SK-N-SH (cell line): ENCODE measurements at regions not wholly inside any gene's neighbourhood (a gene's known extent, or its start where the extent isn't known, plus 50 kb on each side); places are given as distances from the start of the nearest gene placed in this dataset.

Experiments
- CTCF ChIA-PET: fragments of 300-600, 350-600 bp; formaldehyde crosslinking; extraction: SDS; loops from one replicate; lab custom pipeline; 2021; lab: Yijun Ruan, JAX
- POLR2A ChIA-PET: fragments of 350-600 bp; sonication (Branson Sonifier 250); formaldehyde crosslinking; extraction: SDS; loops from one replicate; lab custom pipeline; 2020; ENCODE audit warnings: antibody characterized with exemption, inconsistent platforms; lab: Yijun Ruan, JAX
- DNase-seq: peaks from one replicate; pipeline ENCODE4 v3.0.0; 2012
- H2AFZ ChIP-seq: fragments of 200-600 bp; sonication (generic); 2 replicates; pipeline ENCODE4 v1.8.1; 2016; ENCODE audit warnings: antibody characterized with exemption, mild to moderate bottlenecking, low read depth
- H3F3A ChIP-seq: fragments of 200-600 bp; sonication (generic); replicated peaks from 2 replicates; pipeline ENCODE3; 2016; ENCODE audit warnings: antibody characterized with exemption, mild to moderate bottlenecking; ENCODE audit not compliant: insufficient read depth
- H3K27ac ChIP-seq, 2 experiments: fragments of 200-500 bp in 1 of 2; fragments of 200-600 bp in 1 of 2; sonication (Bioruptor generic) in 1 of 2; sonication (generic), shearing (Covaris generic) in 1 of 2; 2 replicates each; pipeline versions ENCODE4 v1.5.1 to v1.6.1; 2014 to 2016; ENCODE audit warnings: low read depth in 2 of 2, inconsistent platforms in 1 of 2, low read length in 1 of 2, mild to moderate bottlenecking in 1 of 2, mixed read lengths in 1 of 2
- H3K27me3 ChIP-seq: fragments of 200-600 bp; sonication (generic), shearing (Covaris generic); 2 replicates; pipeline ENCODE4 v1.6.1; 2016; ENCODE audit warnings: mixed run types; ENCODE audit not compliant: insufficient read depth
- H3K36me3 ChIP-seq, 2 experiments: fragments of 200-500 bp in 1 of 2; fragments of 200-600 bp in 1 of 2; sonication (Bioruptor generic) in 1 of 2; sonication (generic) in 1 of 2; replicated peaks in 1 of 2; 2 replicates each; pipeline versions ENCODE3 to v1.5.1; 2014 to 2016; ENCODE audit warnings: low read length in 1 of 2, mild to moderate bottlenecking in 1 of 2; ENCODE audit not compliant: insufficient read depth in 2 of 2, control insufficient read depth in 1 of 2
- H3K4me1 ChIP-seq, 2 experiments: fragments of 200-500 bp in 1 of 2; fragments of 200-600 bp in 1 of 2; sonication (Bioruptor generic) in 1 of 2; sonication (generic), shearing (Covaris generic) in 1 of 2; 2 replicates each; pipeline versions ENCODE4 v1.5.1 to v1.6.1; 2014 to 2016; ENCODE audit warnings: low read depth in 1 of 2, low read length in 1 of 2, mixed run types in 1 of 2; ENCODE audit not compliant: insufficient read depth in 2 of 2, control insufficient read depth in 1 of 2
- H3K4me2 ChIP-seq: fragments of 200-600 bp; sonication (generic), shearing (Covaris generic); 2 replicates; pipeline ENCODE4 v1.6.1; 2017; ENCODE audit warnings: mixed run types
- H3K4me3 ChIP-seq, 2 experiments: fragments of 200-500 bp in 1 of 2; fragments of 200-600 bp in 1 of 2; sonication (Bioruptor generic) in 1 of 2; sonication (generic), shearing (Covaris generic) in 1 of 2; 2 replicates each; pipeline versions ENCODE4 v1.5.1 to v1.8.1; 2014 to 2016; ENCODE audit warnings: low read depth in 2 of 2, inconsistent platforms in 1 of 2, low read length in 1 of 2, mild to moderate bottlenecking in 1 of 2, mixed read lengths in 1 of 2, moderate library complexity in 1 of 2
- H3K79me2 ChIP-seq: fragments of 200-600 bp; sonication (generic); 2 replicates; pipeline ENCODE4 v1.8.1; 2017; ENCODE audit warnings: mild to moderate bottlenecking; ENCODE audit not compliant: insufficient read depth
- H3K9ac ChIP-seq: fragments of 200-600 bp; sonication (generic); 2 replicates; pipeline ENCODE4 v1.6.1; 2017; ENCODE audit warnings: mixed run types
- H3K9me2 ChIP-seq: fragments of 200-600 bp; sonication (generic); 2 replicates; pipeline ENCODE4 v1.6.1; 2017; ENCODE audit warnings: mixed run types
- H3K9me3 ChIP-seq: fragments of 200-600 bp; sonication (generic); 2 replicates; pipeline ENCODE4 v1.6.1; 2017; ENCODE audit warnings: mixed run types, mild to moderate bottlenecking, moderate library complexity
- H4K20me1 ChIP-seq: fragments of 200-600 bp; sonication (generic); 2 replicates; pipeline ENCODE4 v1.6.1; 2017; ENCODE audit warnings: mild to moderate bottlenecking, mixed run types; ENCODE audit not compliant: insufficient read depth
- CTCF ChIP-seq: fragments of 200-600 bp; sonication (generic); IDR thresholded peaks from 2 replicates; pipeline ENCODE4 v1.6.1; 2017; ENCODE audit warnings: antibody characterized with exemption, mild to moderate bottlenecking, moderate library complexity
- ELF1 ChIP-seq: IDR thresholded peaks from 2 replicates; pipeline ENCODE4 v1.4.0; 2012
- EP300 ChIP-seq, 2 experiments: IDR thresholded peaks; 2 replicates each; pipeline versions ENCODE4 v1.4.0 to v1.6.1; 2012; ENCODE audit warnings: borderline replicate concordance in 1 of 2, low read depth in 1 of 2, low read length in 1 of 2
- EZH2phosphoT487 ChIP-seq: fragments of 200-600 bp; sonication (generic); IDR thresholded peaks from 2 replicates; pipeline ENCODE4 v1.6.1; 2017; ENCODE audit warnings: low read depth, mixed run types, mild to moderate bottlenecking, antibody characterized with exemption, moderate library complexity, borderline replicate concordance
- FOXJ3 ChIP-seq: sonication (generic); formaldehyde crosslinking; IDR thresholded peaks from 2 replicates; pipeline ENCODE4 v1.5.1; 2020; ENCODE audit warnings: mild to moderate bottlenecking, missing genetic modification reagents
- FOXM1 ChIP-seq: IDR thresholded peaks from 2 replicates; pipeline ENCODE4 v1.4.0; 2012; ENCODE audit warnings: low read depth, mild to moderate bottlenecking
- GATA2 ChIP-seq: sonication (generic); formaldehyde crosslinking; IDR thresholded peaks from 2 replicates; pipeline ENCODE4 v1.5.0; 2020; ENCODE audit warnings: mild to moderate bottlenecking, missing genetic modification reagents
- MEF2A ChIP-seq: IDR thresholded peaks from 2 replicates; pipeline ENCODE4 v1.4.0; 2012; ENCODE audit warnings: low read depth, borderline replicate concordance
- NFIC ChIP-seq: IDR thresholded peaks from 2 replicates; pipeline ENCODE4 v1.4.0; 2012; ENCODE audit warnings: borderline replicate concordance
- NRF1 ChIP-seq: IDR thresholded peaks from 2 replicates; pipeline ENCODE4 v1.6.1; 2012; ENCODE audit warnings: low read depth, mild to moderate bottlenecking, low read length
- PBX3 ChIP-seq: IDR thresholded peaks from 2 replicates; pipeline ENCODE4; 2012
- POLR2AphosphoS5 ChIP-seq: IDR thresholded peaks from 2 replicates; pipeline ENCODE4 v1.6.1; 2012; ENCODE audit warnings: low read depth, low read length
- RCOR1 ChIP-seq: fragments of 150-350 bp; IDR thresholded peaks from 2 replicates; pipeline ENCODE4 v1.6.1; 2017; ENCODE audit warnings: antibody characterized with exemption, low read length
- RXRA ChIP-seq: IDR thresholded peaks from 2 replicates; pipeline ENCODE4 v1.4.0; 2012; ENCODE audit warnings: low read depth, mild to moderate bottlenecking, borderline replicate concordance
- SIN3A ChIP-seq: IDR thresholded peaks from 2 replicates; pipeline ENCODE4 v1.6.1; 2012; ENCODE audit warnings: low read depth, mild to moderate bottlenecking, low read length, moderate library complexity, borderline replicate concordance
- SMC3 ChIP-seq: IDR thresholded peaks from 2 replicates; pipeline ENCODE4 v1.6.1; 2012; ENCODE audit warnings: low read depth, low read length, improper control_type of control experiment
- TCF12 ChIP-seq: IDR thresholded peaks from 2 replicates; pipeline ENCODE4 v1.4.0; 2012
- USF2 ChIP-seq: fragments of 150-350 bp; IDR thresholded peaks from 2 replicates; pipeline ENCODE4 v1.6.1; 2017; ENCODE audit warnings: antibody characterized with exemption, low read length, low read depth, borderline replicate concordance
- YY1 ChIP-seq: IDR thresholded peaks from 2 replicates; pipeline ENCODE4 v1.4.0; 2012; ENCODE audit warnings: low read depth, mild to moderate bottlenecking
- ZBTB33 ChIP-seq: IDR thresholded peaks from 2 replicates; pipeline ENCODE4 v1.4.0; 2012; ENCODE audit warnings: low read depth, borderline replicate concordance
- WGBS: methylation state at CpG from one replicate; pipeline ENCODE4 v1.1.6; 2017; ENCODE audit warnings: low lambda C conversion rate; 5-methylcytosine and 5-hydroxymethylcytosine counted together

- no peak overlapping the region for H3K4me3 ChIP-seq
- H3K4me1 ChIP-seq: no peaks in the 10 kb centered on the region; a peak in 2 of 4 replicates
- no peak overlapping the region for H3K27ac ChIP-seq
- CTCF ChIA-PET: interaction anchor here (0.8 kb wide), 1 partner anchor 9 kb away, joined by 3 read pairs; no protein-coding TSS in a partner anchor
- H3K36me3 ChIP-seq: no peaks in the 10 kb centered on the region
- H3K4me2 ChIP-seq: no peak overlapping the region
- no peak overlapping the region for H2AFZ ChIP-seq
- H3K9me3 ChIP-seq: no peaks in the 10 kb centered on the region
- H3K27me3 ChIP-seq: no peaks in the 10 kb centered on the region
- POLR2A ChIA-PET: no interaction called here
- WGBS: 56% methylated on average over 2 of the region's 2 CpGs
- H3F3A ChIP-seq: no peaks in the 10 kb centered on the region
- H3K9me2 ChIP-seq: no peaks in the 10 kb centered on the region
- DNase-seq: no peak
- H4K20me1 ChIP-seq: no peaks in the 10 kb centered on the region
- H3K79me2 ChIP-seq: no peaks in the 10 kb centered on the region
- no peak overlapping the region for H3K9ac ChIP-seq
- TF ChIP-seq RCOR1 (no peak), ZBTB33 (no peak), TCF12 (no peak), EP300 (IDR thresholded peaks at IDR 0.05; ENCODE audit: borderline replicate concordance in 1 of 2, low read depth in 1 of 2, low read length in 1 of 2) (no peak), FOXJ3 (no peak), FOXM1 (no peak), GATA2 (no peak), SMC3 (no peak), PBX3 (no peak), NFIC (no peak)
- TF ChIP-seq, all 33 proteins: peak for 0
These were observed 404.4 kb upstream of the KCNMB2 start for GRCh38 chr3:178131801-178132200.

GRCh38 chr3:178137206-178137605 lies 399.0 kb upstream of the KCNMB2 start:
- DNase-seq: no peak
- CTCF ChIA-PET: no interaction called here
- TF ChIP-seq YY1 (no peak), EZH2phosphoT487 (no peak), CTCF (no peak), MEF2A (no peak), POLR2AphosphoS5 (no peak), RXRA (no peak), NFIC (no peak), GATA2 (no peak), RCOR1 (no peak), ELF1 (no peak), NRF1 (no peak), SIN3A (no peak), USF2 (no peak)
- H3K27ac ChIP-seq: no peak overlapping the region; a peak in 1 of 4 replicates
- H3F3A ChIP-seq: no peaks in the 10 kb centered on the region
- H3K9me2 ChIP-seq: no peaks in the 10 kb centered on the region
- no peaks in the 10 kb centered on the region for H3K36me3 ChIP-seq
- H3K4me1 ChIP-seq: no peaks in the 10 kb centered on the region; a peak in 1 of 4 replicates
- no peaks in the 10 kb centered on the region for H3K27me3 ChIP-seq
- H4K20me1 ChIP-seq: no peaks in the 10 kb centered on the region
- H2AFZ ChIP-seq: no peak overlapping the region
- 58% methylated on average over 4 of the region's 4 CpGs for whole genome bisulfite sequencing
- no peak overlapping the region for H3K4me2 ChIP-seq
- H3K9me3 ChIP-seq: no peaks in the 10 kb centered on the region
- no peak overlapping the region for H3K4me3 ChIP-seq
- POLR2A ChIA-PET: no interaction called here
- no peaks in the 10 kb centered on the region for H3K79me2 ChIP-seq
- no peak overlapping the region for H3K9ac ChIP-seq
